Naive thymus-derived CD8-positive, alpha-beta T cell (primary cell): ENCODE measurements at regions not wholly inside any gene's neighbourhood (a gene's known extent, or its start where the extent isn't known, plus 50 kb on each side); places are given as distances from the start of the nearest gene placed in this dataset.

Experiments
- ATAC-seq, 2 donors: fragments of 150-1000 bp; cut with Tn5 transposase in 1 of 2; sonication (Bioruptor Pico), chemical (Tn5 transposase) in 1 of 2; 1 replicate in 1 of 2; 2 replicates in 1 of 2; pipeline ENCODE4 v1.10.0; 2021; ENCODE audit warnings: mild to moderate bottlenecking in 2 of 2, moderate library complexity in 2 of 2
- POLR2A ChIA-PET: fragments of 350-600 bp; sonication (Branson Sonifier 250); formaldehyde crosslinking; loops from one replicate; lab custom pipeline; 2021; ENCODE audit warnings: antibody characterized with exemption; lab: Charles Lee
- DNase-seq, 10 donors: peaks; one replicate each; pipeline versions ENCODE4 v3.0.0 to v3.0.0-alpha.2; 2020 to 2022
- H3K27ac Mint-ChIP-seq, 10 donors: one replicate each; pipeline ENCODE4 v1.8.0; 2020 to 2022; ENCODE audit warnings: mild to moderate bottlenecking in 10 of 10, mixed read lengths in 10 of 10, moderate library complexity in 4 of 10, inconsistent platforms in 1 of 10
- H3K27me3 Mint-ChIP-seq, 5 donors: one replicate each; pipeline ENCODE4 v1.8.0; 2021 to 2022; ENCODE audit warnings: mixed read lengths in 5 of 5
- H3K36me3 Mint-ChIP-seq, 3 donors: one replicate each; pipeline ENCODE4 v1.8.0; 2020 to 2022; ENCODE audit warnings: mixed read lengths in 3 of 3, mild to moderate bottlenecking in 2 of 3, inconsistent platforms in 1 of 3
- H3K4me1 Mint-ChIP-seq, 4 donors: one replicate each; pipeline ENCODE4 v1.8.0; 2021 to 2022; ENCODE audit warnings: mixed read lengths in 4 of 4
- H3K4me3 Mint-ChIP-seq, 10 donors: one replicate each; pipeline ENCODE4 v1.8.0; 2020 to 2022; ENCODE audit warnings: mild to moderate bottlenecking in 10 of 10, mixed read lengths in 10 of 10, moderate library complexity in 6 of 10, inconsistent platforms in 1 of 10
- H3K9me3 Mint-ChIP-seq, 9 donors: one replicate each; pipeline ENCODE4 v1.8.0; 2020 to 2022; ENCODE audit warnings: mixed read lengths in 9 of 9, mild to moderate bottlenecking in 3 of 9, inconsistent platforms in 1 of 9, moderate library complexity in 1 of 9

- ATAC-seq (no peak), DNase-seq (no peak)
- POLR2A ChIA-PET, result no interaction called here
- H3K36me3 Mint-ChIP-seq, result no peaks in the 10 kb centered on the region
- H3K4me3 Mint-ChIP-seq, result no peak overlapping the region
- no peak overlapping the region for H3K27ac Mint-ChIP-seq
- H3K9me3 Mint-ChIP-seq, result peaks cover 0 to 10% (median 0%) of the 10 kb centered on the region in 9 donors
- H3K27me3 Mint-ChIP-seq, result no peaks in the 10 kb centered on the region
- no peaks in the 10 kb centered on the region for H3K4me1 Mint-ChIP-seq
Observed at GRCh38 chr3:26422415-26422814, 200.2 kb upstream of the LRRC3B start.

DNA sequence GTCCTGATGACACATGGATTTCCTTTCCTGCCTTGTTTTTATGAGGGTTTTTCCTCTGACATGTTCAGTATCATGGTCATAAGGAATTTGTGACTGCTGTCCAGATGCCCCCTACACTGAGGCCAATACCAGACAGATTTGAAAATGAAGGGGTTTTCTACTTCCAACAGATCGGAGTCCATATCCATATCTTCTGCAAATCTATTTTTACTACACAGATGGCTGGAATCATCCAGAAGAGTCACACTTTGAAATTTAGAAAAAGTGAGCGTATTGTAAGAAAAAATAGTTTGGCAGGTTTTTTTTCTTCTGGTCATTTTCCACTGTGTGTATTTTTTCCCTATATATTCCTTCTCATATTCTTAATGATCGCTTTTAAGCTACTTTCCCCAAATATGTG is 197.5 kb upstream of the LRRC3B start:
- Mint-ChIP-seq H3K9me3 (peaks cover 0 to 11% (median 2%) of the 10 kb centered on the region in 9 donors), H3K27me3 (no peaks in the 10 kb centered on the region), H3K4me3 (no peak overlapping the region), H3K4me1 (no peaks in the 10 kb centered on the region), H3K36me3 (no peaks in the 10 kb centered on the region), H3K27ac (no peak overlapping the region)
- no peak for ATAC-seq
- POLR2A ChIA-PET, result no interaction called here
- no peak for DNase-seq

DNA sequence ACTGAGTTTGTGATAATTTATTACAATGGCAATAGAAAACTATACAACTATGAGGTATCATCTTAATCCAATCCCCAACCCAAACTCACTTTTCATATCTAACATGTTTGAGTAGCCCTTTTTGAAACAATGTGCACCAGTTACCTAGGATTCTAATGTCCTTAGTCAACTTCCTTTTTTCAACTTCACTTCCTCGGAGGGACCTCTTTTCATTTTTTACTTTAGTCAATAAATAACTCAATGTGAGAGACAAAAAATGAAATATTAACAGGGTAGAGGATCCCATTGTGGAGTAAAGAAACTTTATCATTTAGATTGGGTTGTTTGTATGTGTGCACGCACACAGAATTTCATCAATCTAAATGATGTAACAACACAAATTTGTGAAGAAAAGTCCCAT is 193.6 kb upstream of the LRRC3B start:
- peaks cover 0 to 6% (median 0%) of the 10 kb centered on the region in 9 donors for H3K9me3 Mint-ChIP-seq
- H3K4me3 Mint-ChIP-seq, result no peak overlapping the region
- no peaks in the 10 kb centered on the region for H3K4me1 Mint-ChIP-seq
- H3K27me3 Mint-ChIP-seq, result no peaks in the 10 kb centered on the region
- no peak overlapping the region for H3K27ac Mint-ChIP-seq
- no peaks in the 10 kb centered on the region for H3K36me3 Mint-ChIP-seq
- POLR2A ChIA-PET, result no interaction called here
- ATAC-seq (no peak), DNase-seq (no peak)

GRCh38 chr3:26437678-26438077 is 184.9 kb upstream of the LRRC3B start:
- ATAC-seq, result no peak
- POLR2A ChIA-PET, result no interaction called here

GRCh38 chr3:26438325-26438940 is 184.1 kb upstream of the LRRC3B start:
- H3K36me3 Mint-ChIP-seq, result no peaks in the 10 kb centered on the region
- H3K4me3 Mint-ChIP-seq, result no peak overlapping the region
- no peak for DNase-seq
- H3K9me3 Mint-ChIP-seq, result peaks cover 0 to 26% (median 7%) of the 10 kb centered on the region in 9 donors
- no peak for ATAC-seq
- no peak overlapping the region for H3K27ac Mint-ChIP-seq
- POLR2A ChIA-PET, result no interaction called here
- H3K27me3 Mint-ChIP-seq, result no peaks in the 10 kb centered on the region
- no peaks in the 10 kb centered on the region for H3K4me1 Mint-ChIP-seq

More at GRCh38 chr3:26437678-26438077, 184.9 kb upstream of the LRRC3B start:
- peaks cover 0 to 26% (median 7%) of the 10 kb centered on the region in 9 donors for H3K9me3 Mint-ChIP-seq
- H3K4me3 Mint-ChIP-seq, result no peak overlapping the region
- no peaks in the 10 kb centered on the region for H3K27me3 Mint-ChIP-seq
- H3K36me3 Mint-ChIP-seq, result no peaks in the 10 kb centered on the region
- no peak overlapping the region for H3K27ac Mint-ChIP-seq
- no peak for DNase-seq
- H3K4me1 Mint-ChIP-seq, result no peaks in the 10 kb centered on the region

DNA sequence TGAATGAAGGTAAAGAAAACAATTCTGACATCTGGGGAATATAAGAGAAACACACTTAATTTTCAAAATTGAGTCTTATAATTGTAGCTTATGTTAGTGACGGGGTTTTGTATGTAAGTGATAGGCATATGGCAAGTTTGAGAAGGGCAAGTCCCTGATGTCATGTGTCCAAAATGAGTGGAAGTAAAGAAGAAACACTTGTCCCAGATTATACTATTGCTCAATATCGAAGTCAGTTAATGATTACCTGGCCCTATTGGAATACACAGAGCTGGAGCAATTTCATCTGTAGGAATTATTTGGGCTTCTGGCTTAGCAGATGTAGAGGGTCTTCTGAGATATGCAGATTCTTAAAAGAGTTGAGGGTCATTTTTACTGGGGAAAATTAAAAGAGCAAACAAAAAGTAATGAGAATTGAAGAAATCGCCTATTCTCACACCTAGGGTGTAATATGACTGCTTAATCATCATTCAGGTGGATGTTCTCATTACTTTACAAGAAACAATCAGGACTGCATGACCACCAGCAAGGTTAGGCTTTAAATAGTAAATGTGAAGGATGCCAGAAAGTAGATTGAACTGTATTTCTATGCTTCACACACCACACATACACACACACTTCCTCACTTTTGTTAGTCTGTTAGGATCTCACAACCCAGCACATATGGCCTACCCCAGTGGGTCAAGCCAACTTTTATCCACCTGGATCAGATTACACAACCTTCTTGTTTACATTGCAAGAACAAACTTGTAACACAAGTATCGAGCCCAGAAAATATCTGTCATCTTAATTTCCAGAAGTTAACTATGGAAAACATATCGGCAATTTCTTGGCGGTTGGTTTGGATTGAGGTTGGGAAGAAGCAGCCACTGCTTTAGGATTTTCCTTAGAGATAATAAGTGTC is 183.3 kb upstream of the LRRC3B start:
- H3K36me3 Mint-ChIP-seq, result no peaks in the 10 kb centered on the region
- no peaks in the 10 kb centered on the region for H3K27me3 Mint-ChIP-seq
- no peaks in the 10 kb centered on the region for H3K4me1 Mint-ChIP-seq
- POLR2A ChIA-PET, result no interaction called here
- DNase-seq (no peak), ATAC-seq (no peak)
- no peak overlapping the region for H3K27ac Mint-ChIP-seq
- no peak overlapping the region for H3K4me3 Mint-ChIP-seq
- H3K9me3 Mint-ChIP-seq, result peaks cover 0 to 26% (median 7%) of the 10 kb centered on the region in 9 donors

- DNase-seq (no peak), ATAC-seq (no peak)
- H3K4me3 Mint-ChIP-seq, result no peak overlapping the region
- H3K36me3 Mint-ChIP-seq, result no peaks in the 10 kb centered on the region
- H3K9me3 Mint-ChIP-seq, result peaks cover 0 to 8% (median 0%) of the 10 kb centered on the region in 9 donors
- H3K27me3 Mint-ChIP-seq, result no peaks in the 10 kb centered on the region
- no peaks in the 10 kb centered on the region for H3K4me1 Mint-ChIP-seq
- H3K27ac Mint-ChIP-seq, result no peak overlapping the region
- POLR2A ChIA-PET, result no interaction called here
Observed at GRCh38 chr3:26449996-26450395, 172.6 kb upstream of the LRRC3B start.

- ATAC-seq, result no peak
- POLR2A ChIA-PET, result no interaction called here
- H3K36me3 Mint-ChIP-seq, result no peaks in the 10 kb centered on the region
- no peaks in the 10 kb centered on the region for H3K27me3 Mint-ChIP-seq
- H3K9me3 Mint-ChIP-seq, result peaks cover 0 to 8% (median 0%) of the 10 kb centered on the region in 9 donors
- H3K4me1 Mint-ChIP-seq, result no peaks in the 10 kb centered on the region
- no peak for DNase-seq
- H3K4me3 Mint-ChIP-seq, result no peak overlapping the region
- no peak overlapping the region for H3K27ac Mint-ChIP-seq
Observed at GRCh38 chr3:26452363-26452762, 170.2 kb upstream of the LRRC3B start.

GRCh38 chr3:26460985-26461384 is 161.6 kb upstream of the LRRC3B start:
- H3K36me3 Mint-ChIP-seq, result peaks cover 0 to 8% (median 0%) of the 10 kb centered on the region in 3 donors
- no peaks in the 10 kb centered on the region for H3K27me3 Mint-ChIP-seq
- DNase-seq (no peak), ATAC-seq (no peak)
- H3K27ac Mint-ChIP-seq, result no peak overlapping the region
- H3K4me1 Mint-ChIP-seq, result no peaks in the 10 kb centered on the region
- POLR2A ChIA-PET, result no interaction called here
- no peak overlapping the region for H3K4me3 Mint-ChIP-seq
- peaks cover 0 to 21% (median 7%) of the 10 kb centered on the region in 9 donors for H3K9me3 Mint-ChIP-seq

GRCh38 chr3:26472345-26472744 is 150.2 kb upstream of the LRRC3B start:
- H3K36me3 Mint-ChIP-seq, result no peaks in the 10 kb centered on the region
- no peak for ATAC-seq
- POLR2A ChIA-PET, result no interaction called here
- no peaks in the 10 kb centered on the region for H3K27me3 Mint-ChIP-seq
- H3K4me3 Mint-ChIP-seq, result no peak overlapping the region
- no peak for DNase-seq
- H3K4me1 Mint-ChIP-seq, result no peaks in the 10 kb centered on the region
- H3K27ac Mint-ChIP-seq, result no peak overlapping the region
- peaks cover 0 to 26% (median 11%) of the 10 kb centered on the region in 9 donors for H3K9me3 Mint-ChIP-seq

DNA sequence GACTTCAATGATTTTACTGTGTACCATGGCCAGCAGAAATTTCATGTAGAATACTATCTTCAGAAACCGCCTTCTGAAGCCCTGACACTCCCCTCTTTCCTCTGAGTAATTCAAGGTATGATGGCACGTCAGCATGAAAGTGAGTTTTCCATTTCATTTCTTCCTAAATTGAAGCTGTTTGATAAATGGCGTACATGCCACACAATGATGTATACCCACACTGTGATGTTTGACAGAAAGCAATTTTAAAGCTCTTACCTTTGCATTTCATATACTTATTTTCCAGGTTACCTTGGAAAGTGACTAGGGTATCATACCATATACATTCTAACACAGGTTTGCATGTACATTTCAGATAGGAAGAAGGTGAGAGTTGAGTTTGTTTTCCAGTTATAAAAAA is 147.9 kb upstream of the LRRC3B start:
- no peak overlapping the region for H3K4me3 Mint-ChIP-seq
- no peaks in the 10 kb centered on the region for H3K4me1 Mint-ChIP-seq
- POLR2A ChIA-PET, result no interaction called here
- ATAC-seq (no peak), DNase-seq (no peak)
- peaks cover 0 to 12% (median 3%) of the 10 kb centered on the region in 9 donors for H3K9me3 Mint-ChIP-seq
- no peaks in the 10 kb centered on the region for H3K36me3 Mint-ChIP-seq
- no peak overlapping the region for H3K27ac Mint-ChIP-seq
- H3K27me3 Mint-ChIP-seq, result no peaks in the 10 kb centered on the region

GRCh38 chr3:26480377-26480776 is 142.2 kb upstream of the LRRC3B start:
- Mint-ChIP-seq H3K36me3 (no peaks in the 10 kb centered on the region), H3K4me1 (no peaks in the 10 kb centered on the region), H3K4me3 (no peak overlapping the region), H3K9me3 (peaks cover 0 to 28% (median 6%) of the 10 kb centered on the region in 9 donors), H3K27me3 (peaks cover 0 to 5% (median 0%) of the 10 kb centered on the region in 5 donors), H3K27ac (no peak overlapping the region)
- ATAC-seq (no peak), DNase-seq (no peak)
- POLR2A ChIA-PET, result no interaction called here

GRCh38 chr3:26484140-26484539 is 138.4 kb upstream of the LRRC3B start:
- Mint-ChIP-seq H3K27me3 (peaks cover 0 to 5% (median 0%) of the 10 kb centered on the region in 5 donors), H3K4me1 (no peaks in the 10 kb centered on the region), H3K9me3 (peaks cover 3 to 37% (median 11%) of the 10 kb centered on the region in 9 donors), H3K36me3 (peaks cover 0 to 5% (median 0%) of the 10 kb centered on the region in 3 donors), H3K4me3 (no peak overlapping the region), H3K27ac (no peak overlapping the region)
- POLR2A ChIA-PET, result no interaction called here
- DNase-seq (no peak), ATAC-seq (no peak)
